Hepatic stellate cell (primary cell): ENCODE measurements at regions not wholly inside any gene's neighbourhood (a gene's known extent, or its start where the extent isn't known, plus 50 kb on each side); places are given as distances from the start of the nearest gene placed in this dataset.
A peak's percentile ranks its signal among the peaks of the same experiment; 100 is the strongest.

ENCODE experiments used
- DNase-seq: peaks from one replicate; pipeline ENCODE4 v3.0.0; 2011; ENCODE audit warnings: low spot score

- no peak for DNase-seq
Observed at GRCh38 chr5:38207343-38207742, 51.0 kb upstream of the EGFLAM start.

GRCh38 chr5:38202741-38203140 is 55.6 kb upstream of the EGFLAM start:
- no peak for DNase-seq

- no peak for DNase-seq
Observed at GRCh38 chr5:38200872-38201557, 57.3 kb upstream of the EGFLAM start.

- DNase-seq = no peak
Observed at GRCh38 chr5:38197118-38197517, 61.2 kb upstream of the EGFLAM start.

- DNase-seq = peak; percentile 71
Observed at GRCh38 chr5:38193015-38193581, 65.3 kb upstream of the EGFLAM start.

- no peak for DNase-seq
Observed at GRCh38 chr5:38191693-38192092, 66.7 kb upstream of the EGFLAM start.

- DNase-seq = no peak
Observed at GRCh38 chr5:38190111-38190510, 68.2 kb upstream of the EGFLAM start.

GRCh38 chr5:38189081-38189504 is 69.3 kb upstream of the EGFLAM start:
- DNase-seq = no peak

- no peak for DNase-seq
Observed at GRCh38 chr5:38188591-38188990, 69.8 kb upstream of the EGFLAM start.

GRCh38 chr5:38187532-38187931 is 70.8 kb upstream of the EGFLAM start:
- no peak for DNase-seq

GRCh38 chr5:38184627-38185026 is 73.7 kb upstream of the EGFLAM start:
- DNase-seq = no peak

- DNase-seq = no peak
Observed at GRCh38 chr5:38182991-38183390, 75.4 kb upstream of the EGFLAM start.

GRCh38 chr5:38168029-38168428 is 90.3 kb upstream of the EGFLAM start:
- no peak for DNase-seq

- DNase-seq = no peak
Observed at GRCh38 chr5:38167562-38167996, 90.8 kb upstream of the EGFLAM start.

GRCh38 chr5:38166832-38167231 is 91.5 kb upstream of the EGFLAM start:
- no peak for DNase-seq

GRCh38 chr5:38165435-38165834 is 92.9 kb upstream of the EGFLAM start:
- DNase-seq = no peak

GRCh38 chr5:38164776-38165399 is 93.5 kb upstream of the EGFLAM start:
- no peak for DNase-seq

GRCh38 chr5:38163636-38164237 is 94.6 kb upstream of the EGFLAM start:
- no peak for DNase-seq

GRCh38 chr5:38162625-38163024 is 95.7 kb upstream of the EGFLAM start:
- DNase-seq = no peak

- no peak for DNase-seq
Observed at GRCh38 chr5:38157024-38157423, 101.3 kb upstream of the EGFLAM start.

- DNase-seq = no peak
Observed at GRCh38 chr5:38154615-38155204, 103.6 kb upstream of the EGFLAM start.

- DNase-seq = no peak
Observed at GRCh38 chr5:38151878-38152277, 106.5 kb upstream of the EGFLAM start.

- no peak for DNase-seq
Observed at GRCh38 chr5:38149815-38150195, 108.6 kb upstream of the EGFLAM start.
